ENCODE measurements at regions not wholly inside any gene's neighbourhood (a gene's known extent, or its start where the extent isn't known, plus 50 kb on each side); places are given as distances from the start of the nearest gene placed in this dataset.

DNA sequence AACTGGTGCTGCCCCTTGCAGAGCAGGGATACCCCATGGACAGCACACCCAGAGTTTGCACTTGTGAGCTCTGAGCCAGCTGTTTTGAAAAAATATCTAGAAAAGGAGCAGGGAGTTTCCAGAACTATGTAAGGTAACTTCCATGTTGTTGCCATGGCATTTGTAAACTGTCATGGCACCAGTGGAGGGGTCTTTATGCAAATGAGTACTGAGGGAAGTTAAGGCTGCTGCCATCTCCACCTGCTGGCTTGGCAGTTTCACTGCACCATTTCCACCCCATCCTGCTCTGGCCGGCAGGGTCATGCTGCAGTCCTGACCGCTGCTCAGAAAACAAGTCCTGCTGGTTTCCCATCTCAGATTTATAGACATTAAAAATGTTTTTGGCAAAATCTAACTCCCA is 52.3 kb upstream of the SNTG2 start:
- no peak overlapping the region for H3K4me3 Mint-ChIP-seq
- peaks cover 0 to 5% (median 0%) of the 10 kb centered on the region in 4 donors for H3K4me1 Mint-ChIP-seq
- ATAC-seq (ENCODE audit: low read depth in 2 of 2), result no peak
- Histone ChIP-seq H3K4me1 (ENCODE audit: control insufficient read depth, insufficient read depth, low read length, poor library complexity, severe bottlenecking) (no peaks in the 10 kb centered on the region), H3K27me3 (ENCODE audit: control insufficient read depth, insufficient read depth, low read length) (no peaks in the 10 kb centered on the region), H3K27ac (ENCODE audit: insufficient read depth, low read length, poor library complexity, severe bottlenecking) (no peak overlapping the region), H3K4me3 (ENCODE audit: low read depth, low read length) (no peak overlapping the region), H3K36me3 (ENCODE audit: control insufficient read depth, insufficient read depth, low read length) (no peaks in the 10 kb centered on the region), H3K9me3 (ENCODE audit: control insufficient read depth in 2 of 2, low read length in 2 of 2) (peaks cover 1 to 6% of the 10 kb centered on the region in 2 experiments)
- no peaks in the 10 kb centered on the region for H3K36me3 Mint-ChIP-seq
- H3K9me3 Mint-ChIP-seq, result peaks cover 0 to 25% (median 11%) of the 10 kb centered on the region in 7 donors
- no peak for DNase-seq
- H3K27ac Mint-ChIP-seq, result no peak overlapping the region
- H3K27me3 Mint-ChIP-seq, result peaks cover 4% of the 10 kb centered on the region

DNA sequence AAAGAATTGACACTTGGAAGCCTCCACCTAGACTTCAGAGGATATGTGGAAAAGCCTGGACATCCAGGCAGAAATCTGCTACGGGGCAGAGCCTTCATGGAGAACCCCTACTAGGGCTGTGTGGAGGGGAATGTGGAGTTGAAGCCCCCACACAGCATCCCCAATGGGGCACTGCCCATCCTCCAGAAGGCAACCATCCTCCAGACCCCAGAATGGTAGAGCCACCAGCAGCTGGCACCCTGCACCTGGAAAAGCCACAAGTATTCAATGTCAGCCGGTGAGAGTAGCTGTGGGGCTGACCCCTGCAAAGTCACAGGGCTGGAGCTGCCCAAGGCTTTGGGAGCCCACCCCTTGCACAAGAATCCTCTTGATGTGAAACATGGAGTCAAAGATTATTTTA is 53.6 kb upstream of the SNTG2 start:
- no peak for ATAC-seq (ENCODE audit: low read depth in 2 of 2)
- H3K9me3 ChIP-seq (ENCODE audit: control insufficient read depth in 2 of 2, low read length in 2 of 2), result peaks cover 1 to 6% of the 10 kb centered on the region in 2 experiments
- Mint-ChIP-seq H3K4me3 (no peak overlapping the region), H3K4me1 (peaks cover 0 to 5% (median 0%) of the 10 kb centered on the region in 4 donors), H3K27me3 (peaks cover 4% of the 10 kb centered on the region), H3K27ac (no peak overlapping the region), H3K9me3 (peaks cover 0 to 25% (median 11%) of the 10 kb centered on the region in 7 donors), H3K36me3 (no peaks in the 10 kb centered on the region)
- H3K36me3 ChIP-seq (ENCODE audit: control insufficient read depth, insufficient read depth, low read length), result no peaks in the 10 kb centered on the region
- DNase-seq, result no peak
- no peaks in the 10 kb centered on the region for H3K4me1 ChIP-seq (ENCODE audit: control insufficient read depth, insufficient read depth, low read length, poor library complexity, severe bottlenecking)
- H3K27me3 ChIP-seq (ENCODE audit: control insufficient read depth, insufficient read depth, low read length), result no peaks in the 10 kb centered on the region
- H3K4me3 ChIP-seq (ENCODE audit: low read depth, low read length), result no peak overlapping the region
- H3K27ac ChIP-seq (ENCODE audit: insufficient read depth, low read length, poor library complexity, severe bottlenecking), result no peak overlapping the region

DNA sequence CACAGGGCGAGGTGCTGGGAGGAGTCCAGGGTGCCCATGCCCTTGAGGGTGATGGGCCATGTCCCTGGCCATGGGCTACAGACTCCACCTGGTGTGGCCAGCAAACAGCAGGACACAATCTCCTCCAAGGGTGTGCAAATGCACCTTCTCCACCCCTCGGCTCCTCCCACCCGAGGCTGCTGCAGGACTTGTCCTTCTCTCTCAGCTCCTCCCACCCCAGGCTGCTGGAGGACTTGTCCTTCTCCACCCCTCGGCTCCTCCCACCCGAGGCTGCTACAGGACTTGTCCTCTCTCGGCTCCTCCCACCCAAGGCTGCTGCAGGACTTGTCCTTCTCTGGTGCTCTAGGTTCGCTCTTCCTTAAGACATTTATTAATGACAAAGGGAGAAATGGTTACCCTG is 57.3 kb upstream of the SNTG2 start:
- no peaks in the 10 kb centered on the region for H3K36me3 ChIP-seq (ENCODE audit: control insufficient read depth, insufficient read depth, low read length)
- Mint-ChIP-seq H3K27ac (no peak overlapping the region), H3K4me3 (no peak overlapping the region), H3K9me3 (peaks cover 0 to 19% (median 11%) of the 10 kb centered on the region in 7 donors), H3K4me1 (peaks cover 0 to 5% (median 0%) of the 10 kb centered on the region in 4 donors), H3K36me3 (no peaks in the 10 kb centered on the region), H3K27me3 (peaks cover 19% of the 10 kb centered on the region)
- no peaks in the 10 kb centered on the region for H3K27me3 ChIP-seq (ENCODE audit: control insufficient read depth, insufficient read depth, low read length)
- peaks cover 1 to 6% of the 10 kb centered on the region in 2 experiments for H3K9me3 ChIP-seq (ENCODE audit: control insufficient read depth in 2 of 2, low read length in 2 of 2)
- DNase-seq, result no peak
- ATAC-seq (ENCODE audit: low read depth in 2 of 2), result no peak
- no peaks in the 10 kb centered on the region for H3K4me1 ChIP-seq (ENCODE audit: control insufficient read depth, insufficient read depth, low read length, poor library complexity, severe bottlenecking)
- no peak overlapping the region for H3K4me3 ChIP-seq (ENCODE audit: low read depth, low read length)
- H3K27ac ChIP-seq (ENCODE audit: insufficient read depth, low read length, poor library complexity, severe bottlenecking), result no peak overlapping the region

DNA sequence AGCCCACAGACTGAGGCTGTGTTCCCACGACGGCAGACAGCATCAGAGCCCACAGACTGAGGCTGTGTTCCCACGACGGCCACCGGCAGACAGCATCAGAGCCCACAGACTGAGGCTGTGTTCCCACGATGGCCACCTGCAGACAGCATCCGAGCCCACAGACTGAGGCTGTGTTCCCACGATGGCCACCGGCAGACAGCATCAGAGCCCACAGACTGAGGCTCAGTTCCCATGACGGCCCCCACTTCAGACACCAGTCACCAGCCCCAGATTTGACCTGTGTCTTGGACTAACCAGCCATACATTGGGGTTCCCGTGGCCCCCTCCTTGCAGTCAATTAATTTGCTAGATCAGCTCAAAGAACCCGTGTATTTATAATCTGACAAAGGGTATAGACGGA is 57.8 kb upstream of the SNTG2 start:
- peaks cover 19% of the 10 kb centered on the region for H3K27me3 Mint-ChIP-seq
- Histone ChIP-seq H3K36me3 (ENCODE audit: control insufficient read depth, insufficient read depth, low read length) (no peaks in the 10 kb centered on the region), H3K4me1 (ENCODE audit: control insufficient read depth, insufficient read depth, low read length, poor library complexity, severe bottlenecking) (no peaks in the 10 kb centered on the region), H3K27ac (ENCODE audit: insufficient read depth, low read length, poor library complexity, severe bottlenecking) (no peak overlapping the region), H3K4me3 (ENCODE audit: low read depth, low read length) (no peak overlapping the region), H3K27me3 (ENCODE audit: control insufficient read depth, insufficient read depth, low read length) (no peaks in the 10 kb centered on the region), H3K9me3 (ENCODE audit: control insufficient read depth in 2 of 2, low read length in 2 of 2) (peaks cover 1 to 6% of the 10 kb centered on the region in 2 experiments)
- H3K36me3 Mint-ChIP-seq, result no peaks in the 10 kb centered on the region
- peaks cover 0 to 5% (median 0%) of the 10 kb centered on the region in 4 donors for H3K4me1 Mint-ChIP-seq
- H3K4me3 Mint-ChIP-seq, result no peak overlapping the region
- peaks cover 0 to 19% (median 11%) of the 10 kb centered on the region in 7 donors for H3K9me3 Mint-ChIP-seq
- H3K27ac Mint-ChIP-seq, result no peak overlapping the region
- DNase-seq (no peak), ATAC-seq (ENCODE audit: low read depth in 2 of 2) (no peak)

DNA sequence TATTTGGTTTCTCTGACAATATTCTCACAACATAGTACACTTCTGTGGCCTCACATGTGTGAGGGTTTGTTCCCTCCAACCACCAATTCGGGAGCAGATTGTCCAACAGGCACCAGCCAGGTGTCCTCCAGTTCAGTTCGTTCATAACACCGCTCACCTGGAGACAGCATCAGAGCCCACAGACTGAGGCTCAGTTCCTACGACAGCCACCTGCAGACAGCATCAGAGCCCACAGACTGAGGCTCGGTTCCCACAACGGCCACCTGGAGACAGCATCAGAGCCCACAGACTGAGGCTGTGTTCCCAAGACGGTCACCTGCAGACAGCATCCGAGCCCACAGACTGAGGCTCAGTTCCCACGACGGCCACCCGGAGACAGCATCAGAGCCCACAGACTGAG is 58.2 kb upstream of the SNTG2 start:
- no peak for ATAC-seq (ENCODE audit: low read depth in 2 of 2)
- Histone ChIP-seq H3K4me3 (ENCODE audit: low read depth, low read length) (no peak overlapping the region), H3K36me3 (ENCODE audit: control insufficient read depth, insufficient read depth, low read length) (no peaks in the 10 kb centered on the region), H3K4me1 (ENCODE audit: control insufficient read depth, insufficient read depth, low read length, poor library complexity, severe bottlenecking) (no peaks in the 10 kb centered on the region), H3K9me3 (ENCODE audit: control insufficient read depth in 2 of 2, low read length in 2 of 2) (peaks cover 1 to 6% of the 10 kb centered on the region in 2 experiments), H3K27ac (ENCODE audit: insufficient read depth, low read length, poor library complexity, severe bottlenecking) (no peak overlapping the region), H3K27me3 (ENCODE audit: control insufficient read depth, insufficient read depth, low read length) (no peaks in the 10 kb centered on the region)
- peaks cover 0 to 5% (median 0%) of the 10 kb centered on the region in 4 donors for H3K4me1 Mint-ChIP-seq
- no peak for DNase-seq
- no peaks in the 10 kb centered on the region for H3K36me3 Mint-ChIP-seq
- H3K27me3 Mint-ChIP-seq, result peaks cover 19% of the 10 kb centered on the region
- no peak overlapping the region for H3K4me3 Mint-ChIP-seq
- H3K9me3 Mint-ChIP-seq, result peaks cover 0 to 16% (median 10%) of the 10 kb centered on the region in 7 donors
- no peak overlapping the region for H3K27ac Mint-ChIP-seq

DNA sequence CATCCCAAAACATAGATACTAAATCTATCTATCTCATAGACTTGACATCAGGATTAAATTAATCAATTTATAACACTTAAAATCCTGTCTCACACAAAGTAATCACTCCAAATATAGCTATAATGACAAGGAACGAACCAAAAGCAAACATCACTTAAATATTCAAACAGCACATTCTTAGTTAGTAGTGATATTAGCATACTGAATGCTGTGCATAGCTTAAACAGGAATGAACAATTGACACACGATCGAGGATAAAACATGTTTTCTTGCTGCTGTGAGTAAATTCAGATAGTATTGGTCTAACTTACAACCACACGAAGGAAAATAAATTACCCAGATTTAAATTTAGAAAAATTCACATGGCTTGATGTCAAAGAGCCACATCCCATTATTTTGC is 58.9 kb upstream of the SNTG2 start:
- no peak overlapping the region for H3K27ac Mint-ChIP-seq
- ATAC-seq (ENCODE audit: low read depth in 2 of 2), result no peak
- H3K9me3 Mint-ChIP-seq, result peaks cover 0 to 11% (median 10%) of the 10 kb centered on the region in 7 donors
- peaks cover 16% of the 10 kb centered on the region for H3K27me3 Mint-ChIP-seq
- H3K36me3 Mint-ChIP-seq, result no peaks in the 10 kb centered on the region
- peaks cover 1 to 3% of the 10 kb centered on the region in 2 experiments for H3K9me3 ChIP-seq (ENCODE audit: control insufficient read depth in 2 of 2, low read length in 2 of 2)
- H3K4me1 Mint-ChIP-seq, result peaks cover 0 to 5% (median 0%) of the 10 kb centered on the region in 4 donors
- H3K27ac ChIP-seq (ENCODE audit: insufficient read depth, low read length, poor library complexity, severe bottlenecking), result no peak overlapping the region
- no peak overlapping the region for H3K4me3 ChIP-seq (ENCODE audit: low read depth, low read length)
- H3K4me3 Mint-ChIP-seq, result no peak overlapping the region
- no peak for DNase-seq
- H3K27me3 ChIP-seq (ENCODE audit: control insufficient read depth, insufficient read depth, low read length), result no peaks in the 10 kb centered on the region
- no peaks in the 10 kb centered on the region for H3K4me1 ChIP-seq (ENCODE audit: control insufficient read depth, insufficient read depth, low read length, poor library complexity, severe bottlenecking)
- H3K36me3 ChIP-seq (ENCODE audit: control insufficient read depth, insufficient read depth, low read length), result no peaks in the 10 kb centered on the region

DNA sequence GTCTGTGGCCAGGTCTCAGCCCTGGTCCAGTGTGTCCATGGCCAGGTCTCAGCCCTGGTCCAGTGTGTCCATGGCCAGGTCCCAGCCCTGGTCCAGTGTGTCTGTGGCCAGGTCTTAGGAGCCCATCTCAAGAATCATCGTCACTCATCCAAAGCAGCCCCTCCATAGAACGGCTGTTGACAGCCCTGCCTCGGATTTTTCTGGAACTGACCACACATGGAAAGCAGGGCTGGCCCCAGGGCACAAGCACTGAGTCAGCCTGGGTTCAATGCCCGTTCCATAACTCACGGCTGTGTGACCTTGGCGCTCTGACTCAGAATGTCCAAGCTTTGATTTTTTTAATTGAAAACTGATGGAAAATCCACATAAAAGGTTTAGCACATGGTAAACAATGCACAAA is 59.9 kb upstream of the SNTG2 start:
- Mint-ChIP-seq H3K4me1 (peaks cover 0 to 5% (median 0%) of the 10 kb centered on the region in 4 donors), H3K36me3 (no peaks in the 10 kb centered on the region), H3K27ac (no peak overlapping the region), H3K4me3 (no peak overlapping the region), H3K9me3 (peaks cover 0 to 7% (median 5%) of the 10 kb centered on the region in 7 donors), H3K27me3 (peaks cover 16% of the 10 kb centered on the region)
- no peaks in the 10 kb centered on the region for H3K27me3 ChIP-seq (ENCODE audit: control insufficient read depth, insufficient read depth, low read length)
- H3K9me3 ChIP-seq (ENCODE audit: control insufficient read depth in 2 of 2, low read length in 2 of 2), result no peaks in the 10 kb centered on the region
- H3K27ac ChIP-seq (ENCODE audit: insufficient read depth, low read length, poor library complexity, severe bottlenecking), result no peak overlapping the region
- no peak for DNase-seq
- ATAC-seq (ENCODE audit: low read depth in 2 of 2), result no peak
- H3K4me3 ChIP-seq (ENCODE audit: low read depth, low read length), result no peak overlapping the region
- H3K36me3 ChIP-seq (ENCODE audit: control insufficient read depth, insufficient read depth, low read length), result no peaks in the 10 kb centered on the region
- no peaks in the 10 kb centered on the region for H3K4me1 ChIP-seq (ENCODE audit: control insufficient read depth, insufficient read depth, low read length, poor library complexity, severe bottlenecking)

DNA sequence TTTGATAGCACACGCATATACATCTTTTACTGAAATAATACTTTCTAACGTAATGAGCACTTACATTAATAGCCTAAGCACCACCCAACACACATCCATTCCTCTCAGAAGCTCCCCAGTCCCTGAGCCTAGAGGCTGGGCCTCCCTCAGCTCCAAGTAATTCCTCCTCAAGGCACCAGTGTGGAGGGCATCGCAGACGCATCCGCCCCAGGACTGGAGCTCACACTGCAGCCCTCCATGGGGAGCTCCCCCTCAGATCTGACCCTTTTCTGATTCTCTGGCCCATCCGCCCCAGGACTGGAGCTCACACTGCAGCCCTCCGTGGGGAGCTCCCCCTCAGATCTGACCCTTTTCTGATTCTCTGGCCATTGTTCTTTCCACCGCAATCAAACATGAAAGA is 60.4 kb upstream of the SNTG2 start:
- Mint-ChIP-seq H3K9me3 (peaks cover 0 to 6% (median 0%) of the 10 kb centered on the region in 7 donors), H3K27me3 (peaks cover 16% of the 10 kb centered on the region), H3K4me1 (peaks cover 0 to 5% (median 0%) of the 10 kb centered on the region in 4 donors), H3K4me3 (no peak overlapping the region), H3K36me3 (no peaks in the 10 kb centered on the region), H3K27ac (no peak overlapping the region)
- Histone ChIP-seq H3K9me3 (ENCODE audit: control insufficient read depth in 2 of 2, low read length in 2 of 2) (no peaks in the 10 kb centered on the region), H3K36me3 (ENCODE audit: control insufficient read depth, insufficient read depth, low read length) (no peaks in the 10 kb centered on the region), H3K4me1 (ENCODE audit: control insufficient read depth, insufficient read depth, low read length, poor library complexity, severe bottlenecking) (no peaks in the 10 kb centered on the region), H3K27ac (ENCODE audit: insufficient read depth, low read length, poor library complexity, severe bottlenecking) (no peak overlapping the region), H3K27me3 (ENCODE audit: control insufficient read depth, insufficient read depth, low read length) (no peaks in the 10 kb centered on the region), H3K4me3 (ENCODE audit: low read depth, low read length) (no peak overlapping the region)
- DNase-seq, result no peak
- ATAC-seq (ENCODE audit: low read depth in 2 of 2), result no peak
